Caki2 (cell line): ENCODE measurements at regions not wholly inside any gene's neighbourhood (a gene's known extent, or its start where the extent isn't known, plus 50 kb on each side); places are given as distances from the start of the nearest gene placed in this dataset.

Experiments used
- DNase-seq: peaks from one replicate; pipeline ENCODE4 v3.0.0-alpha.2; 2015; ENCODE audit warnings: low read depth
- in situ Hi-C: cut with HindIII; loops from 2 replicates; pipeline ENCODE4 v1.10.0; 2016; ENCODE audit warnings: low sequenced_read_pairs, low pct_unique_long_range_greater_than_20kb, mixed read lengths

DNA sequence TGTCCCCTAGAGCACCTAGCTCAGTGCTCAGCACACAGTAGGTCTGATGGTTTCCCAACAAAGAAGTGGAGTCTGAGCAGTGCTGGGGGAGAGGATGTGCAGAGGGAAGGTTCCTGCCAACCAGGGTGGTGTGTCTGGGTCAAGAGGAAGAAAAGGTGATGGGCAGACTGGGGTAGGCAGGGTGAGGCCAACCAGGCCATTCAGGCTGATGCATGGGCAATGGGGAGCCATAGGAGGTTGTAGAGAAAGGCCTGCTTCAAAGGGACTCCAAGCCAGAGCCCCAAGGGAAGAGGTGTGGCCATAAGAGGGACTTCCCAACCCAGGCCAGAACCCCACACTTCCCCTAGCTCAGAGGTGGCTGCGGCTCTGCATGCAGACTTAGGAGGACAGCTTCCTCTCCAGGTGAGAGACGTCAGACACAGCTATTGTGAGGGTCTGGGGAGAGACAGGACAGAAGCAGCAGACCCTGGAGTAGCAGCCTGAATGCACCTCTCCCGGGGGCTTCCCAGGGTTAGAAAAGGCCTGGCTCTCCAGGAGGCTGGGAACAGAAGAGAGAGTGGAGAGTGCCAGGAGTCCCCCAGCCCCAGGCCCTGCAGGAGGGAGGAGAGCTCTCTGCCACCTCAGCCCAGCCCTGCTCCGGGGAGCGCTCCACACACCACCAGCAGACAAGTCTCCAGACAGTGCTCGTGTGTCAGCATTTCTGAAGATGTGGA is 87.4 kb upstream of the ZMIZ1 start:
- no peak for DNase-seq
- in situ Hi-C loops = no loop called here

GRCh38 chr10:78981970-78982281 is 86.8 kb upstream of the ZMIZ1 start:
- in situ Hi-C loops = no loop called here
- DNase-seq = no peak

GRCh38 chr10:78982726-78983125 is 86.0 kb upstream of the ZMIZ1 start:
- in situ Hi-C loops = no loop called here
- DNase-seq = no peak

- no peak for DNase-seq
- in situ Hi-C loops = no loop called here
Measured at GRCh38 chr10:78983608-78984007, 85.2 kb upstream of the ZMIZ1 start.

GRCh38 chr10:78985973-78986818 is 82.6 kb upstream of the ZMIZ1 start:
- DNase-seq = no peak
- in situ Hi-C loops = no loop called here

DNA sequence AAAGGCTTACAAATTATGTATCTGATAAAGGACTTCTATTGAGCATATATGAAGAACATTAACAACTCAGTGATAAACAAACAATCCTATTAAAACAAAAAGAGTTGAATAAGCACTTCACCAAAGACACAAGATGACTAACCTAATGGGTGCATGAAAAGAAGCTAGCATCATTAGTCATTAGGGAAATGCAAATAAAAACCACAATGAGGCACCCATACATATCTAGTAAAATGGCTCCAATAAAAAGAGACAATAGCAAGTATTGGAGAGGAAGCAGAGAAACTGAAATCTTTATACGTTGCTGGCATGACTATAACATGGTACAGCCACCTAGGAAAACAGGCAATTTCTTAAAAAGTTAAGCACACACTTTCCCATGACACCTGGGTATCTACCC is 77.6 kb upstream of the ZMIZ1 start:
- in situ Hi-C loops = no loop called here
- DNase-seq = no peak

- no peak for DNase-seq
- in situ Hi-C loops = no loop called here
Measured at GRCh38 chr10:78992333-78992732, 76.4 kb upstream of the ZMIZ1 start.

- DNase-seq = no peak
- in situ Hi-C loops = no loop called here
Measured at GRCh38 chr10:78993261-78993945, 75.4 kb upstream of the ZMIZ1 start.

GRCh38 chr10:78995987-78996791 is 72.6 kb upstream of the ZMIZ1 start:
- no peak for DNase-seq
- in situ Hi-C loops = no loop called here

- no peak for DNase-seq
- in situ Hi-C loops = no loop called here
Measured at GRCh38 chr10:78996792-78997129, 72.0 kb upstream of the ZMIZ1 start.

DNA sequence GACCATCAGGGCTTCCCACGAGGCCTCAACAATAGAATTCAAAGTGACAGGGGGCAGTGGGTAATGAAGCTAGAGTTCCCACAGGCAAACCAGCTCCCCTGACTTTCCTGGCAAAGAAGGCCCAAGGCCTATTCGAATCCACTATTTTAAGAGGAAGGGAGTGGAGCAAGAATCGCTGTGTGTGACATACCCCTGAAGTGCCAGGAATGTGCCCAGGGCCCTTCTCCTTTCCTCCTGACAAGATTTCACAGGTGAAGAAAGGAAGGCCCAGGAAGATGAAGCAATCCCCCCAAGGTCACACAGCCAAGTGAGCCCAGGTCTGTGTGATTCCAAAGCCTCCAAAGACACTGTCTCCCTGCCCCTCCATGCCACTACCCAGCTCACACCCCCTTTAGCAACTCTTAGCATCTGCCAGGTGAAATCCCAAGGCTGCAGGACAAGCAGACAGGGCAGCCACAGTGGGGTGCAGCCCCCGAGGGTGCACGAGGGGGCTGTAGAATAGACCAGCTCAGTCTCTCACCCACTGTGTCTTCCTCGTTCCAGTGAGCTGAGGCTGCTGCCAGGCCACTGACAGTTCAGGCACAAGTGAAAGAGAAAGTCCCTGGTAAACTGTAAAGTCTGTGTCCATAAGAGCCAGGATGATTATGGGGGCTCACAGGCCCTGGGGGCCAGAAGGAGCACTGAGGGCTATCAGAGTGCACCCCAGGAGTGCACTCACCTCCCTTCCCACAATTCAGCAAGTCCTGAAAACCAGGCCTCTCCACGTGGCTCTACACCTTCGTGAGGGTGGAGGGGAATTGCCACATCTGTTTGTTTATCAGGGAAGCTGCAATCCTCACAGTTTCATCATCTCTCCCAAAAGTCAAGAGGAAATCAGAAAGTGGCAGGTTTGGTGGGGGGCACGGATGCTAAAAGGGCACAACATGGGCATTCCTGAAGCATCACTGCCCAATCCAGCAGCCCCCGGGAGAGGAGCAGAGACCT is 70.8 kb upstream of the ZMIZ1 start:
- no peak for DNase-seq
- in situ Hi-C loops = no loop called here

DNA sequence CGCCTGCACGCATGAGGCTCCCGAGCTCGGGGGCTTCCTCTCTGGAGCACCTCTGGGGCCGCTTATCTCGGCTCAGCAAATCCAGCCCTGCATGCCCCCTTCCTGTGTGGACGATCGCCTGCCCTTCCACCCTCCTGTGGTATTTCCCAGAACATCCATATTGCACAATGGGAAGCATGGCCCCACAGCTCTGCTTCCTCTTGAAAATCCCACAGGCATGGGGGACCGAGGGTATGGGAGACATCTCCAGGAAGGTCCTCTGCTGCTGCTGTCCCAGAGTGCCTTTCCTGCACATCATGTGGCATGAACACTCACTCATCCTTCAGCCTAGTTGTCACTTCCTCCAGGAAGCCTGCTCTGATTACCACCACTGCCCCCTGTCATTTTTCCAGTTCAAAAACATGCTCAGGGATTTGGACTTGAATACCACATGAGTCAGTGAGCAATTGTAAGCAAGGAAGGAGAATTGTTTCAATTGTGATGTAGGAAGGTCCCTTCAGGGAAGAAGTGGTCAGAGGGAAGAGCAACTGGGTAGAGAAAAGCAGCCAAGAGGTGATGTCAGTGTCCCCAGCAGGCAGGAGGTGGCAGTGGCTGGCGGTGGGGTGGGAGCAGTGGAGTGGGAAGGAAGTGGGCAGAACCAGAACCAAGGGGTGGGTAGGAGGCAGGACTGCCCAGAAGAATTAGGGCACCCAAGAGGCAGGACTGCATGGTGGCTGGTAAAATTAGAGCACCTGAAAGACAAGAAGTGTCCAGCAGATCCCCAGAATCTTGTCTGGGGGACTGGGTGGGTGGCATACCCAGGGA is 67.5 kb upstream of the ZMIZ1 start:
- DNase-seq = peak; percentile 16

DNA sequence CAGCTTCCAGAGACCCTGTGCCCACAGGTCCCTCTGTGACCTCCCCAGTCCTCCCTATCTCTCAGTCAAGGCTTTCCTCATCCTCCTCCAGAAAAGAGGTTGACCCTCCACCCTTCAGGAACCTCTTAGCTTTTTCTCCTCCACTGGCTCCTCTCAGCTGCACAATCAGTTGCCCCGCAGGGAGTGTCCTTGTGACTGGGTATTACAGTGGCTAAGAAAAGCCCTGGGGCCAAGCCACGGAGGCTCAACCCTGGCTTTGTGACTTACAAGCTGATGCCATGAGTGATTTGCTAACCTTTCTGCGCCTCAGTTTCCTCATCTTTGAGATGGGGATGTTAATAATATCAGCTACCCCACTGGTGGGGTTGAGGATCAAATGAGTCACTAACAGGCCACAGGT is 66.4 kb upstream of the ZMIZ1 start:
- DNase-seq = no peak
- in situ Hi-C loops = no loop called here

More for the DNA sequence above, 67.5 kb upstream of the ZMIZ1 start:
- in situ Hi-C loops = no loop called here

- no peak for DNase-seq
- in situ Hi-C loops = no loop called here
Measured at GRCh38 chr10:79003183-79004100, 65.3 kb upstream of the ZMIZ1 start.

DNA sequence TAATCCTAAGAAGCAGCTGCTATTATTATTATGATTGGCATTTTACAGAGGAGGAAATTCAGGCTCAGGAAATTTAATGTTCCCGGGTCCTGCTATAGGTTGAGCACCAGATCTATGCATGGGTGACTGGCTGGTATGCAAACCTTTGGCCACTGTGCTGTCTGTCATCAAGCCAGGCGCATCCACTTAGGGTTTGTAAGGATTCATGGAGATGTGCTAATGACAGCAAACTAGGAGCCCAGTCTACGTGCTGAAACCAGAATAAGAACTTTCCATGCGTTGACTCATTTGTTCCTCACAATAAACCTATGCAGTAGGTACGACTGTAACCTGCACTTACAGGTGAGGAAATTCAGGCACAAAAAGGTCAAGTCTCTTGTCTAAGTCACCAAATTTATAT is 64.5 kb upstream of the ZMIZ1 start:
- in situ Hi-C loops = no loop called here
- DNase-seq = no peak
